Breast epithelium (tissue), 4 donors: ENCODE measurements at regions not wholly inside any gene's neighbourhood (a gene's known extent, or its start where the extent isn't known, plus 50 kb on each side); places are given as distances from the start of the nearest gene placed in this dataset.

ENCODE experiments used
- DNase-seq, 2 donors: peaks; one replicate each; pipeline ENCODE4 v3.0.0-alpha.2; 2019; ENCODE audit warnings: low spot score in 2 of 2
- H3K27ac ChIP-seq, 2 donors: fragments of 200-600 bp; sonication (generic) in 1 of 2; one replicate each; pipeline ENCODE4 v1.5.1; 2016 to 2019; ENCODE audit warnings: mild to moderate bottlenecking in 1 of 2
- H3K27me3 ChIP-seq, 2 donors: fragments of 200-600 bp; sonication (generic) in 1 of 2; one replicate each; pipeline versions ENCODE4 v1.5.1 to v1.6.0; 2017 to 2019; ENCODE audit warnings: control low read depth in 1 of 2, mild to moderate bottlenecking in 1 of 2
- H3K36me3 ChIP-seq: fragments of 200-600 bp; one replicate; pipeline ENCODE4 v1.5.1; 2019
- H3K4me1 ChIP-seq, 2 donors: fragments of 200-600 bp; sonication (generic); one replicate each; pipeline ENCODE4 v1.5.1; 2016 to 2019; ENCODE audit warnings: control low read depth in 1 of 2
- H3K4me3 ChIP-seq, 3 donors: fragments of 200-600 bp; sonication (generic); 1 replicate in 2 of 3; 2 replicates in 1 of 3; pipeline ENCODE4 v1.5.1; 2016 to 2019; ENCODE audit warnings: mild to moderate bottlenecking in 3 of 3, moderate library complexity in 2 of 3
- H3K9me3 ChIP-seq, 2 donors: fragments of 200-600 bp; sonication (generic) in 1 of 2; one replicate each; pipeline ENCODE4 v1.5.1; 2016 to 2019; ENCODE audit warnings: control low read depth in 1 of 2
- CTCF ChIP-seq, 3 donors: fragments of 450-650 bp; IDR thresholded peaks; one replicate each; pipeline ENCODE4 v1.5.1; 2016 to 2017; ENCODE audit warnings: antibody characterized with exemption in 3 of 3, mild to moderate bottlenecking in 3 of 3, moderate library complexity in 3 of 3
- POLR2A ChIP-seq: fragments of 450-650 bp; IDR thresholded peaks from one replicate; pipeline ENCODE4 v1.6.1; 2016; ENCODE audit warnings: antibody characterized with exemption, mild to moderate bottlenecking, moderate library complexity
- POLR2AphosphoS5 ChIP-seq, 3 donors: sonication (generic); formaldehyde crosslinking; IDR thresholded peaks; one replicate each; pipeline ENCODE4 v1.6.1; 2017; ENCODE audit warnings: antibody characterized with exemption in 3 of 3
- intact Hi-C: fragments of 100-400 bp; cut with DNase I; formaldehyde crosslinking; loops from one replicate; pipeline ENCODE4 v1.15.1; 2023; ENCODE audit warnings: low total_unique reads

GRCh38 chr13:74039667-74040066 lies 94.5 kb downstream of the KLF12 start:
- H3K27ac ChIP-seq, result no peak overlapping the region
- DNase-seq, result no peak
- H3K4me1 ChIP-seq, result peaks cover 0 to 5% of the 10 kb centered on the region in 2 donors
- no peak overlapping the region for H3K4me3 ChIP-seq
- no peaks in the 10 kb centered on the region for H3K36me3 ChIP-seq
- H3K9me3 ChIP-seq, result no peaks in the 10 kb centered on the region
- H3K27me3 ChIP-seq, result no peaks in the 10 kb centered on the region
- no peak for TF ChIP-seq POLR2A
- no peak for TF ChIP-seq POLR2AphosphoS5 (IDR thresholded peaks at IDR 0.05)
- no peak for TF ChIP-seq CTCF (IDR thresholded peaks at IDR 0.05)
- intact Hi-C loops, result no loop called here

GRCh38 chr13:74039154-74039553 lies 95.0 kb downstream of the KLF12 start:
- no peaks in the 10 kb centered on the region for H3K9me3 ChIP-seq
- H3K27me3 ChIP-seq, result no peaks in the 10 kb centered on the region
- H3K27ac ChIP-seq, result no peak overlapping the region
- peaks cover 0 to 5% of the 10 kb centered on the region in 2 donors for H3K4me1 ChIP-seq
- no peak for DNase-seq
- no peaks in the 10 kb centered on the region for H3K36me3 ChIP-seq
- H3K4me3 ChIP-seq, result no peak overlapping the region
- TF ChIP-seq POLR2A, result no peak
- TF ChIP-seq CTCF (IDR thresholded peaks at IDR 0.05), result no peak
- no peak for TF ChIP-seq POLR2AphosphoS5 (IDR thresholded peaks at IDR 0.05)
- intact Hi-C loops, result no loop called here

- no peak overlapping the region for H3K4me3 ChIP-seq
- no peak overlapping the region for H3K27ac ChIP-seq
- no peak for TF ChIP-seq CTCF (IDR thresholded peaks at IDR 0.05)
- no peak for TF ChIP-seq POLR2A
- no peak for TF ChIP-seq POLR2AphosphoS5 (IDR thresholded peaks at IDR 0.05)
- intact Hi-C loops, result no loop called here
- no peaks in the 10 kb centered on the region for H3K9me3 ChIP-seq
- H3K27me3 ChIP-seq, result no peaks in the 10 kb centered on the region
- peaks cover 0 to 5% of the 10 kb centered on the region in 2 donors for H3K4me1 ChIP-seq
- no peak for DNase-seq
- H3K36me3 ChIP-seq, result no peaks in the 10 kb centered on the region
These were observed 96.4 kb downstream of the KLF12 start for GRCh38 chr13:74037762-74038161.

- peaks cover 0 to 5% of the 10 kb centered on the region in 2 donors for H3K4me1 ChIP-seq
- TF ChIP-seq POLR2A, result no peak
- TF ChIP-seq POLR2AphosphoS5 (IDR thresholded peaks at IDR 0.05), result peak in 1 of 3 donors; percentile 63
- H3K27me3 ChIP-seq, result no peaks in the 10 kb centered on the region
- no peaks in the 10 kb centered on the region for H3K9me3 ChIP-seq
- H3K27ac ChIP-seq, result peak overlapping the region; percentile 69 to 81
- DNase-seq, result peak; percentile 65 to 86
- no peak overlapping the region for H3K4me3 ChIP-seq
- intact Hi-C loops, result no loop called here
- H3K36me3 ChIP-seq, result no peaks in the 10 kb centered on the region
These were observed 97.8 kb downstream of the KLF12 start for GRCh38 chr13:74036373-74036772.

GRCh38 chr13:74035896-74036295 lies 98.3 kb downstream of the KLF12 start:
- H3K4me3 ChIP-seq, result no peak overlapping the region
- no peak for DNase-seq
- no peaks in the 10 kb centered on the region for H3K9me3 ChIP-seq
- H3K27me3 ChIP-seq, result no peaks in the 10 kb centered on the region
- peak overlapping the region; percentile 69 to 81 for H3K27ac ChIP-seq
- TF ChIP-seq POLR2AphosphoS5 (IDR thresholded peaks at IDR 0.05) (no peak), POLR2A (no peak), CTCF (IDR thresholded peaks at IDR 0.05) (no peak)
- H3K4me1 ChIP-seq, result peaks cover 0 to 5% of the 10 kb centered on the region in 2 donors
- H3K36me3 ChIP-seq, result no peaks in the 10 kb centered on the region
- intact Hi-C loops, result no loop called here

GRCh38 chr13:74032325-74032724 lies 101.9 kb downstream of the KLF12 start:
- Histone ChIP-seq H3K27ac (no peak overlapping the region), H3K4me3 (peak overlapping the region; percentile 13 to 50 (median 15))

More at GRCh38 chr13:74032325-74032724, 101.9 kb downstream of the KLF12 start:
- DNase-seq, result no peak
- H3K27me3 ChIP-seq, result no peaks in the 10 kb centered on the region
- H3K4me1 ChIP-seq, result peaks cover 0 to 5% of the 10 kb centered on the region in 2 donors
- intact Hi-C loops, result no loop called here
- TF ChIP-seq POLR2A (no peak), POLR2AphosphoS5 (IDR thresholded peaks at IDR 0.05) (no peak), CTCF (IDR thresholded peaks at IDR 0.05) (no peak)
- no peaks in the 10 kb centered on the region for H3K36me3 ChIP-seq
- H3K9me3 ChIP-seq, result no peaks in the 10 kb centered on the region
